Liver (tissue), 8 donors: ENCODE measurements at regions not wholly inside any gene's neighbourhood (a gene's known extent, or its start where the extent isn't known, plus 50 kb on each side); places are given as distances from the start of the nearest gene placed in this dataset.

Experiments
- DNase-seq: peaks from one replicate; pipeline ENCODE4 v3.0.0-alpha.2; 2017; ENCODE audit warnings: low spot score
- H3K27ac ChIP-seq, 2 donors: one replicate each; pipeline ENCODE4 v1.7.0; 2013; ENCODE audit warnings: inconsistent platforms in 2 of 2, low read length in 2 of 2, control low read depth in 1 of 2, low read depth in 1 of 2, mild to moderate bottlenecking in 1 of 2
- H3K27me3 ChIP-seq, 4 donors: one replicate each; pipeline versions ENCODE4 v1.6.1 to v1.7.0; 2013; ENCODE audit warnings: low read length in 3 of 4, inconsistent platforms in 1 of 4, mild to moderate bottlenecking in 1 of 4, moderate library complexity in 1 of 4; ENCODE audit not compliant: control insufficient read depth in 4 of 4, insufficient read depth in 4 of 4
- H3K36me3 ChIP-seq, 4 donors: one replicate each; pipeline versions ENCODE4 v1.6.1 to v1.7.0; 2013; ENCODE audit warnings: low read length in 3 of 4, mild to moderate bottlenecking in 3 of 4, low read depth in 1 of 4, moderate library complexity in 1 of 4; ENCODE audit not compliant: control insufficient read depth in 4 of 4, insufficient read depth in 3 of 4
- H3K4me1 ChIP-seq, 4 donors: one replicate each; pipeline versions ENCODE4 v1.6.1 to v1.7.0; 2013; ENCODE audit warnings: low read length in 3 of 4, mild to moderate bottlenecking in 3 of 4, moderate library complexity in 1 of 4; ENCODE audit not compliant: control insufficient read depth in 4 of 4, insufficient read depth in 4 of 4
- H3K4me3 ChIP-seq, 3 donors: one replicate each; pipeline versions ENCODE4 v1.6.1 to v1.7.0; 2013; ENCODE audit warnings: low read length in 3 of 3, control low read depth in 1 of 3, low read depth in 1 of 3, mild to moderate bottlenecking in 1 of 3
- H3K9ac ChIP-seq, 2 donors: one replicate each; pipeline ENCODE4 v1.7.0; 2013; ENCODE audit warnings: low read length in 2 of 2, mild to moderate bottlenecking in 2 of 2, moderate library complexity in 2 of 2, control low read depth in 1 of 2, low read depth in 1 of 2
- H3K9me3 ChIP-seq, 4 donors: one replicate each; pipeline versions ENCODE4 v1.6.1 to v1.7.0; 2013; ENCODE audit warnings: low read length in 3 of 4; ENCODE audit not compliant: control insufficient read depth in 4 of 4
- EGR1 ChIP-seq, 2 donors: IDR thresholded peaks; 2 replicates each; pipeline ENCODE4 v1.6.1; 2016 to 2018; ENCODE audit warnings: antibody characterized with exemption in 2 of 2, low read depth in 2 of 2
- FOXA1 ChIP-seq: IDR thresholded peaks from 2 replicates; pipeline ENCODE4 v1.6.1; 2016; ENCODE audit warnings: antibody characterized with exemption
- FOXA2 ChIP-seq: IDR thresholded peaks from 2 replicates; pipeline ENCODE4 v1.6.1; 2016; ENCODE audit warnings: antibody characterized with exemption
- GABPA ChIP-seq, 2 donors: IDR thresholded peaks in 1 of 2; conservative IDR thresholded peaks in 1 of 2; 2 replicates each; pipeline ENCODE4 v1.6.1; 2016; ENCODE audit warnings: antibody characterized with exemption in 2 of 2, mild to moderate bottlenecking in 1 of 2, moderate library complexity in 1 of 2
- HNF4A ChIP-seq, 2 donors: conservative IDR thresholded peaks; 2 replicates each; pipeline ENCODE4 v1.6.1; 2016; ENCODE audit warnings: antibody characterized with exemption in 2 of 2, mild to moderate bottlenecking in 2 of 2
- HNF4G ChIP-seq: IDR thresholded peaks from 2 replicates; pipeline ENCODE4 v1.6.1; 2016; ENCODE audit warnings: antibody characterized with exemption
- JUND ChIP-seq, 2 donors: IDR thresholded peaks; 2 replicates each; pipeline ENCODE4 v1.6.1; 2016; ENCODE audit warnings: antibody characterized with exemption in 2 of 2
- MAX ChIP-seq: IDR thresholded peaks from 2 replicates; pipeline ENCODE4 v1.6.1; 2016; ENCODE audit warnings: antibody characterized with exemption
- NR2F2 ChIP-seq: IDR thresholded peaks from 2 replicates; pipeline ENCODE4 v1.6.1; 2016; ENCODE audit warnings: antibody characterized with exemption
- RAD21 ChIP-seq, 2 donors: IDR thresholded peaks; 2 replicates each; pipeline ENCODE4 v1.6.1; 2016; ENCODE audit warnings: antibody characterized with exemption in 2 of 2, mild to moderate bottlenecking in 2 of 2
- REST ChIP-seq: IDR thresholded peaks from 2 replicates; pipeline ENCODE4 v1.6.1; 2016; ENCODE audit warnings: antibody characterized with exemption, mild to moderate bottlenecking
- RXRA ChIP-seq, 2 donors: IDR thresholded peaks; 2 replicates each; pipeline ENCODE4 v1.6.1; 2017 to 2018; ENCODE audit warnings: antibody characterized with exemption in 2 of 2, mild to moderate bottlenecking in 1 of 2
- SP1 ChIP-seq: IDR thresholded peaks from 2 replicates; pipeline ENCODE4 v1.6.1; 2018; ENCODE audit warnings: antibody characterized with exemption, mild to moderate bottlenecking
- TAF1 ChIP-seq: conservative IDR thresholded peaks from 2 replicates; pipeline ENCODE4 v1.6.1; 2016; ENCODE audit warnings: antibody characterized with exemption, mild to moderate bottlenecking
- YY1 ChIP-seq: IDR thresholded peaks from 2 replicates; pipeline ENCODE4 v1.6.1; 2016; ENCODE audit warnings: antibody characterized with exemption, mild to moderate bottlenecking
- ZBTB33 ChIP-seq: IDR thresholded peaks from 2 replicates; pipeline ENCODE4 v1.6.1; 2016; ENCODE audit warnings: antibody characterized with exemption
- WGBS: extraction: QIAGEN DNeasy Blood & Tissue Kit; methylation state at CpG from one replicate; pipeline ENCODE4 v1.1.7; 2013; 5-methylcytosine and 5-hydroxymethylcytosine counted together
- TF ChIP-seq, protein P1 (sequence below): IDR thresholded peaks from 2 replicates; pipeline ENCODE4 v1.6.1; 2016; ENCODE audit warnings: antibody characterized with exemption
- TF ChIP-seq, protein P2 (sequence below): fragments of 150-350 bp; IDR thresholded peaks from 2 replicates; pipeline ENCODE4 v1.5.1; 2017; ENCODE audit warnings: improper control_type of control experiment, low read depth, low read length; ENCODE audit not compliant: missing input control
- donor health status: healthy.
- donor health status: healthy.
- donor health status: healthy.
- donor health status: healthy.
- donor health status: healthy.

DNA sequence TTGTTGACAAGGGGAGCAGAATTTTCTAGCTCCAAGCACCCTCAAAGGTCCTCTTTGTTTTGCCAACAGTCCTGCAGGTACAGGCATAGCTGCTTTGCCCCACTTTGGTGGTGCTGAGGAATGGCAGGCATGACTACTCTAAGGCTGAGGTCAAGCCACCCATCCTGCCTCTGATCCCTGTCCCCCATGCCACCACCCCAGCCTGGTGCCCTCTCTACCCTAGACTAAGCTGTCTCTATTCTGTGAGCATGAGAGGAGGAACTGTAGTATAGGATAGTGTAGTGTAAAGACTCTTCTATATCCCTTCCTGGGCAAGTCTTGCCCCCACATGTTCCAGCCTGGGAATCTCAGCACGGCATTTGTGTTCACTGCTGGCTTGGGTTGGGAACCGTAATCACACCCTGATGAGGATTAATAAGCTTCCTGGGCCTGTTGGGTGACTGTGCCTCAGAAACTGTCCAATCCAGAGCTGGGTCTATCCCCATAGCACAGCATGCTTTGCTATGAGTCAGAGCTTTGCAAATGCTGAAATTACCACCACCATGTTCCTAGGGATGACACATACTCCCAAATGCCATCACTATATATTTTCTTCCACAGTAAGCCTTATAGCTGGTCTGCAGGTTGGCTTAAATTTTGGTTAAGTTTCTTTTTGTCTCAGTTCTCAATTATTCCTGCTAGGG lies 105.7 kb upstream of the PPP2R5A start:
- Histone ChIP-seq H3K36me3 (no peaks in the 10 kb centered on the region), H3K9me3 (no peaks in the 10 kb centered on the region), H3K4me3 (no peak overlapping the region), H3K4me1 (no peaks in the 10 kb centered on the region), H3K27ac (no peak overlapping the region), H3K27me3 (no peaks in the 10 kb centered on the region), H3K9ac (no peak overlapping the region)
- no peak for DNase-seq
- TF ChIP-seq GABPA (IDR thresholded peaks at IDR 0.05 in 1 of 2, conservative IDR thresholded peaks at IDR 0.05 in 1 of 2) = no peak
- TF ChIP-seq HNF4A (conservative IDR thresholded peaks at IDR 0.05) = no peak
- TF ChIP-seq MAX = no peak
- TF ChIP-seq REST = no peak
- no peak for TF ChIP-seq JUND (IDR thresholded peaks at IDR 0.05)
- TF ChIP-seq, protein P1, sequence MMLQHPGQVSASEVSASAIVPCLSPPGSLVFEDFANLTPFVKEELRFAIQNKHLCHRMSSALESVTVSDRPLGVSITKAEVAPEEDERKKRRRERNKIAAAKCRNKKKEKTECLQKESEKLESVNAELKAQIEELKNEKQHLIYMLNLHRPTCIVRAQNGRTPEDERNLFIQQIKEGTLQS = no peak
- TF ChIP-seq RAD21 (IDR thresholded peaks at IDR 0.05) = no peak
- no peak for TF ChIP-seq HNF4G
- TF ChIP-seq FOXA2 = no peak
- no peak for TF ChIP-seq TAF1
- TF ChIP-seq NR2F2 = no peak
- no peak for TF ChIP-seq FOXA1
- TF ChIP-seq, protein P2, sequence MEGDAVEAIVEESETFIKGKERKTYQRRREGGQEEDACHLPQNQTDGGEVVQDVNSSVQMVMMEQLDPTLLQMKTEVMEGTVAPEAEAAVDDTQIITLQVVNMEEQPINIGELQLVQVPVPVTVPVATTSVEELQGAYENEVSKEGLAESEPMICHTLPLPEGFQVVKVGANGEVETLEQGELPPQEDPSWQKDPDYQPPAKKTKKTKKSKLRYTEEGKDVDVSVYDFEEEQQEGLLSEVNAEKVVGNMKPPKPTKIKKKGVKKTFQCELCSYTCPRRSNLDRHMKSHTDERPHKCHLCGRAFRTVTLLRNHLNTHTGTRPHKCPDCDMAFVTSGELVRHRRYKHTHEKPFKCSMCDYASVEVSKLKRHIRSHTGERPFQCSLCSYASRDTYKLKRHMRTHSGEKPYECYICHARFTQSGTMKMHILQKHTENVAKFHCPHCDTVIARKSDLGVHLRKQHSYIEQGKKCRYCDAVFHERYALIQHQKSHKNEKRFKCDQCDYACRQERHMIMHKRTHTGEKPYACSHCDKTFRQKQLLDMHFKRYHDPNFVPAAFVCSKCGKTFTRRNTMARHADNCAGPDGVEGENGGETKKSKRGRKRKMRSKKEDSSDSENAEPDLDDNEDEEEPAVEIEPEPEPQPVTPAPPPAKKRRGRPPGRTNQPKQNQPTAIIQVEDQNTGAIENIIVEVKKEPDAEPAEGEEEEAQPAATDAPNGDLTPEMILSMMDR = no peak
- no peak for TF ChIP-seq RXRA (IDR thresholded peaks at IDR 0.05)
- TF ChIP-seq SP1 = no peak
- WGBS = 96% methylated on average over 2 of the region's 2 CpGs

- Histone ChIP-seq H3K9ac (no peak overlapping the region), H3K4me3 (no peak overlapping the region), H3K4me1 (no peaks in the 10 kb centered on the region), H3K27ac (no peak overlapping the region), H3K27me3 (no peaks in the 10 kb centered on the region), H3K9me3 (no peaks in the 10 kb centered on the region), H3K36me3 (no peaks in the 10 kb centered on the region)
- 97% methylated on average over 6 of the region's 6 CpGs for WGBS
- no peak for DNase-seq
- TF ChIP-seq ZBTB33 (no peak), HNF4G (no peak), YY1 (no peak), EGR1 (IDR thresholded peaks at IDR 0.05; ENCODE audit: low read depth in 2 of 2) (no peak), RXRA (IDR thresholded peaks at IDR 0.05) (no peak), HNF4A (conservative IDR thresholded peaks at IDR 0.05) (no peak), GABPA (IDR thresholded peaks at IDR 0.05 in 1 of 2, conservative IDR thresholded peaks at IDR 0.05 in 1 of 2) (no peak), JUND (IDR thresholded peaks at IDR 0.05) (no peak), MAX (no peak), NR2F2 (no peak), FOXA2 (no peak), SP1 (no peak)
- TF ChIP-seq, protein P1 = no peak
- TF ChIP-seq, protein P2 = no peak
These were observed 104.0 kb upstream of the PPP2R5A start for GRCh38 chr1:212181015-212181882.
